A673 (cell line): ENCODE measurements at regions not wholly inside any gene's neighbourhood (a gene's known extent, or its start where the extent isn't known, plus 50 kb on each side); places are given as distances from the start of the nearest gene placed in this dataset.

ENCODE experiments used
- BruUV-seq: library from RNA; stranded (reverse); fragments of 400-500 nt; replicated peaks from 2 replicates; lab custom pipeline; 2021; lab: Mats Ljungman, UMichigan
- CTCF ChIA-PET: fragments of 300-600 bp; sonication (Branson Sonifier 250); formaldehyde crosslinking; loops from one replicate; lab custom pipeline; 2022; ENCODE audit warnings: antibody characterized with exemption; lab: Charles Lee
- POLR2A ChIA-PET: fragments of 300-600 bp; sonication (Branson Sonifier 250); formaldehyde crosslinking; loops from one replicate; lab custom pipeline; 2022; ENCODE audit warnings: antibody characterized with exemption; ENCODE audit not compliant: low non-redundant PET; lab: Charles Lee
- DNase-seq: peaks from one replicate; pipeline ENCODE4 v3.0.0-alpha.2; 2015; ENCODE audit warnings: low spot score
- H3K27ac ChIP-seq: fragments of 200-600 bp; sonication (generic); 2 replicates; pipeline ENCODE4 v1.5.1; 2016; ENCODE audit warnings: mixed run types, low read depth, mild to moderate bottlenecking, mixed read lengths, antibody characterized with exemption, low read length; ENCODE audit not compliant: poor library complexity, severe bottlenecking
- H3K27me3 ChIP-seq: fragments of 200-600 bp; sonication (generic); replicated peaks from 2 replicates; pipeline ENCODE4 v1.6.1; 2017; ENCODE audit warnings: mixed run types, low read depth, mild to moderate bottlenecking, mixed read lengths, antibody characterized with exemption, low read length; ENCODE audit not compliant: insufficient read depth, poor library complexity
- H3K36me3 ChIP-seq: fragments of 200-600 bp; sonication (generic); 2 replicates; pipeline ENCODE4 v1.6.1; 2016; ENCODE audit warnings: mixed run types, mild to moderate bottlenecking, mixed read lengths, antibody characterized with exemption, low read length; ENCODE audit not compliant: insufficient read depth, poor library complexity, severe bottlenecking
- H3K4me1 ChIP-seq: fragments of 200-600 bp; sonication (generic); 2 replicates; pipeline ENCODE4 v1.6.1; 2017; ENCODE audit warnings: mixed run types, mild to moderate bottlenecking, mixed read lengths, antibody characterized with exemption, low read length; ENCODE audit not compliant: insufficient read depth, poor library complexity, severe bottlenecking
- H3K4me3 ChIP-seq: fragments of 200-600 bp; sonication (generic); 2 replicates; pipeline ENCODE4 v1.5.1; 2016; ENCODE audit warnings: low read depth, mixed run types, mild to moderate bottlenecking, mixed read lengths, low read length; ENCODE audit not compliant: poor library complexity, severe bottlenecking
- H3K9me3 ChIP-seq: fragments of 200-600 bp; sonication (generic); 2 replicates; pipeline ENCODE4 v1.6.1; 2016; ENCODE audit warnings: mixed run types, low read depth, mild to moderate bottlenecking, mixed read lengths, antibody characterized with exemption, low read length; ENCODE audit not compliant: poor library complexity, severe bottlenecking
- CTCF ChIP-seq: fragments of 300-800, 200-600 bp; sonication (generic); conservative IDR thresholded peaks from 2 replicates; pipeline ENCODE4 v1.5.1; 2017; ENCODE audit warnings: low read depth, mild to moderate bottlenecking, antibody characterized with exemption, low read length, moderate library complexity, mixed read lengths
- EZH2 ChIP-seq: fragments of 200-600 bp; sonication (generic); IDR thresholded peaks from 2 replicates; pipeline ENCODE4 v1.6.1; 2017; ENCODE audit warnings: borderline replicate concordance, low read depth, mild to moderate bottlenecking, mixed read lengths, antibody characterized with exemption, low read length; ENCODE audit not compliant: poor library complexity, severe bottlenecking
- intact Hi-C: fragments of 100-400 bp; cut with micrococcal nuclease; formaldehyde crosslinking; loops from one replicate; pipeline ENCODE4 v1.10.0; 2022; ENCODE audit not compliant: unreplicated experiment

- TF ChIP-seq EZH2 (no peak), CTCF (no peak)
- no TSS peak for BruUV-seq
- H3K27ac ChIP-seq: no peak overlapping the region
- intact Hi-C loops: no loop called here
- H3K4me3 ChIP-seq: no peak overlapping the region
- ChIA-PET POLR2A (no interaction called here), CTCF (no interaction called here)
- H3K4me1 ChIP-seq: no peaks in the 10 kb centered on the region
- no peaks in the 10 kb centered on the region for H3K27me3 ChIP-seq
- no peak for DNase-seq
- no peaks in the 10 kb centered on the region for H3K9me3 ChIP-seq
- no peaks in the 10 kb centered on the region for H3K36me3 ChIP-seq
Measured at GRCh38 chr5:155836089-155836803, 490.7 kb upstream of the SGCD start.

GRCh38 chr5:155838394-155838793, 488.6 kb upstream of the SGCD start:
- H3K4me3 ChIP-seq: no peak overlapping the region
- no peaks in the 10 kb centered on the region for H3K27me3 ChIP-seq
- TF ChIP-seq CTCF (no peak), EZH2 (no peak)
- no TSS peak for BruUV-seq
- H3K27ac ChIP-seq: no peak overlapping the region
- POLR2A ChIA-PET: no interaction called here
- H3K36me3 ChIP-seq: no peaks in the 10 kb centered on the region
- H3K4me1 ChIP-seq: no peaks in the 10 kb centered on the region
- intact Hi-C loops: no loop called here
- no peaks in the 10 kb centered on the region for H3K9me3 ChIP-seq
- DNase-seq: no peak
- CTCF ChIA-PET: no interaction called here

- intact Hi-C loops: no loop called here
- Histone ChIP-seq H3K27me3 (no peaks in the 10 kb centered on the region), H3K36me3 (no peaks in the 10 kb centered on the region), H3K9me3 (no peaks in the 10 kb centered on the region), H3K4me3 (no peak overlapping the region), H3K27ac (no peak overlapping the region), H3K4me1 (no peaks in the 10 kb centered on the region)
- peak; percentile 0 for DNase-seq
- TF ChIP-seq CTCF: no peak
- TF ChIP-seq EZH2: no peak
- ChIA-PET POLR2A (no interaction called here), CTCF (no interaction called here)
- BruUV-seq: no TSS peak
Measured at GRCh38 chr5:155839251-155840037, 487.5 kb upstream of the SGCD start.
